ENCODE measurements at regions not wholly inside any gene's neighbourhood (a gene's known extent, or its start where the extent isn't known, plus 50 kb on each side); places are given as distances from the start of the nearest gene placed in this dataset.

DNA sequence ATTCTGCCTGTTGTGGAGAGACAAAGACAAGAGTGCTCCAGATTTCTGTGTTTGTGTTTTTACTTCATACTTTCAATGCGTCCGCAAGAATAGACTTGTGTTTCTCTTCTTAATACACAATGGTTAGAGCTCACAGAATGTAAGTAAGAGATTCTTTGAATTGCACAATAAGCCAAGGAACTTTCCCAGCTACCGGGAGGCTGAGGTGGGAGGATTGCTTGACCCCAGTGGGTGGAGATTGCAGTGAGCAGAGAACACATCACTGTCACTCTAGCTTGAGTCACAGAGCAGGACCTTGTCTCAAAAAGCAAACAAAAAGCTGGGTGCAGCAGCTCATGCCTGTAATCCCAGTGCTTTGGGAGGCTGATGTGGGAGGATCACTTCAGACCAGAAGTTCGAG, 250.7 kb upstream of the MYO3A start:
- Histone ChIP-seq H3K4me1 (ENCODE audit: control insufficient read depth, low read length) (no peaks in the 10 kb centered on the region), H3K79me2 (ENCODE audit: control insufficient read depth, low read length) (no peaks in the 10 kb centered on the region), H4K20me1 (ENCODE audit: control insufficient read depth, insufficient read depth, low read depth, low read length) (no peaks in the 10 kb centered on the region), H3K9me3 (ENCODE audit: control insufficient read depth, insufficient read depth, low read length) (no peaks in the 10 kb centered on the region), H3K4me3 (ENCODE audit: low read length) (no peak overlapping the region), H3K27ac (ENCODE audit: low read depth, low read length) (no peak overlapping the region), H3K4me2 (ENCODE audit: low read length) (no peak overlapping the region), H3K27me3 (ENCODE audit: control insufficient read depth, low read length) (no peaks in the 10 kb centered on the region), H3F3A (ENCODE audit: control insufficient read depth, insufficient read depth) (no peaks in the 10 kb centered on the region), H3K9me2 (replicated peaks; ENCODE audit: control insufficient read depth, low read length) (no peaks in the 10 kb centered on the region), H3K36me3 (ENCODE audit: control insufficient read depth, low read length) (no peaks in the 10 kb centered on the region)
- TF ChIP-seq, protein P1, sequence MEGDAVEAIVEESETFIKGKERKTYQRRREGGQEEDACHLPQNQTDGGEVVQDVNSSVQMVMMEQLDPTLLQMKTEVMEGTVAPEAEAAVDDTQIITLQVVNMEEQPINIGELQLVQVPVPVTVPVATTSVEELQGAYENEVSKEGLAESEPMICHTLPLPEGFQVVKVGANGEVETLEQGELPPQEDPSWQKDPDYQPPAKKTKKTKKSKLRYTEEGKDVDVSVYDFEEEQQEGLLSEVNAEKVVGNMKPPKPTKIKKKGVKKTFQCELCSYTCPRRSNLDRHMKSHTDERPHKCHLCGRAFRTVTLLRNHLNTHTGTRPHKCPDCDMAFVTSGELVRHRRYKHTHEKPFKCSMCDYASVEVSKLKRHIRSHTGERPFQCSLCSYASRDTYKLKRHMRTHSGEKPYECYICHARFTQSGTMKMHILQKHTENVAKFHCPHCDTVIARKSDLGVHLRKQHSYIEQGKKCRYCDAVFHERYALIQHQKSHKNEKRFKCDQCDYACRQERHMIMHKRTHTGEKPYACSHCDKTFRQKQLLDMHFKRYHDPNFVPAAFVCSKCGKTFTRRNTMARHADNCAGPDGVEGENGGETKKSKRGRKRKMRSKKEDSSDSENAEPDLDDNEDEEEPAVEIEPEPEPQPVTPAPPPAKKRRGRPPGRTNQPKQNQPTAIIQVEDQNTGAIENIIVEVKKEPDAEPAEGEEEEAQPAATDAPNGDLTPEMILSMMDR (IDR thresholded peaks at IDR 0.05; ENCODE audit: low read depth, low read length, poor library complexity, severe bottlenecking): no peak
- no peak for TF ChIP-seq EZH2phosphoT487 (IDR thresholded peaks at IDR 0.05; ENCODE audit: borderline replicate concordance, low read length)

DNA sequence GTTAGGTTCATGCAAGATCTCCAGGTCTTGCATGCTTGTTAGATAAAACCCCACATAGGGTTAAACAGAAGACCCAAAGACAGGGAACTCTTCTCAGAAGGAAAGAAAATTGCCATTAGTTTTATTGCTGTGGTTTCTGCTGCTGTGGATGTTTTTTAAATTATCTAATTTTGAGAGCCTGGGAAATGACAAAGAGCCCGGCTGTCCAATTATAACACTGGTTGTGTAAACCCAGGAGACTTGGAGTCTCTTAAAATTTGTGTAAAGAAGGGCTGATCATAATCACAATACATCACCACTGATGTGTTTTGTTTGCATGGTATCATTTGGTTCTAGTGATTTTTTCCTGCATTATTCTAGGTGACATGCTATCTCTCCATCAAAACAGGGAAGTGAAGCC, 246.5 kb upstream of the MYO3A start:
- Histone ChIP-seq H3K36me3 (ENCODE audit: control insufficient read depth, low read length) (no peaks in the 10 kb centered on the region), H3K27ac (ENCODE audit: low read depth, low read length) (no peak overlapping the region), H3F3A (ENCODE audit: control insufficient read depth, insufficient read depth) (no peaks in the 10 kb centered on the region), H3K27me3 (ENCODE audit: control insufficient read depth, low read length) (no peaks in the 10 kb centered on the region), H3K9me3 (ENCODE audit: control insufficient read depth, insufficient read depth, low read length) (no peaks in the 10 kb centered on the region), H3K4me1 (ENCODE audit: control insufficient read depth, low read length) (no peaks in the 10 kb centered on the region), H3K4me3 (ENCODE audit: low read length) (no peak overlapping the region), H3K4me2 (ENCODE audit: low read length) (no peak overlapping the region), H3K9me2 (replicated peaks; ENCODE audit: control insufficient read depth, low read length) (no peaks in the 10 kb centered on the region), H3K79me2 (ENCODE audit: control insufficient read depth, low read length) (no peaks in the 10 kb centered on the region), H4K20me1 (ENCODE audit: control insufficient read depth, insufficient read depth, low read depth, low read length) (no peaks in the 10 kb centered on the region)
- no peak for TF ChIP-seq EZH2phosphoT487 (IDR thresholded peaks at IDR 0.05; ENCODE audit: borderline replicate concordance, low read length)
- TF ChIP-seq, protein P1 (IDR thresholded peaks at IDR 0.05; ENCODE audit: low read depth, low read length, poor library complexity, severe bottlenecking): no peak

DNA sequence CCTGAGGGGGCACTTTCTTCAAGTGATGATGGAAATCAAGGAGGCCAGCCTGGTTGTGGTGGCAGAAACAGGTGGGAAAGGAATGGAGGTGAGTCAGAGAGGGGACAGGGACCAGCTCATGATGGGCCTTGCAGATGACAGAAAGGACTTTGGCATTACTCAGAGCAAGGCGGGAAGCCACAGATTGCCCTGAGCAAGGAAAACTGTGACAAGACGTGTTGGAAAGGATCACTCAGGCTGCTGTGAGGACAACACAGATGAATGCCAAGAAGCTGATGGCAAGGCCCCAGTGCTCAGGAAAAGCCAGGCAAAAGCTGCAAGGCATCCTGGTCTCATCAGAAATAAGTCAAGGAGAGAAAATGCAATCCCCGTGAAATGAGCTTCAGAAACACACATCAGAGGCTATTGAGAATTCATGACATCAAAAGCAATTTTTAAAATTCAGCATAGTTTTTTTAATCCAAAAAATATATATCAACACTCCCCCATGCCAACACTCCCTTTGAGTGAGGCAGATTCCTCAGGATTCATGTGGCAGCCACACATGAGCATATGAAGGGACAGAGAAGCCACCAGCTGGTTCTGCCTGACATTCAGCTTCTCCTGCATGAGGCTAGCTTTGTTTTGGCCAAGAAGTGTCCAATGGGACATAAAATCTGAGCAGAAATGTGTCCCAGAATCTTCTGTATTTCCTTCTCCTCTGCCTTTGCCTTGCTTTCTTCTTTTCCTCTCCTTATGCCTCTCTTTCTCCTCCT, 244.5 kb upstream of the MYO3A start:
- no peaks in the 10 kb centered on the region for H3K27me3 ChIP-seq (ENCODE audit: control insufficient read depth, low read length)
- H3K27ac ChIP-seq (ENCODE audit: low read depth, low read length): no peak overlapping the region
- no peak overlapping the region for H3K4me2 ChIP-seq (ENCODE audit: low read length)
- no peaks in the 10 kb centered on the region for H3K9me2 ChIP-seq (replicated peaks; ENCODE audit: control insufficient read depth, low read length)
- H3K36me3 ChIP-seq (ENCODE audit: control insufficient read depth, low read length): no peaks in the 10 kb centered on the region
- TF ChIP-seq, protein P1 (IDR thresholded peaks at IDR 0.05; ENCODE audit: low read depth, low read length, poor library complexity, severe bottlenecking): no peak
- TF ChIP-seq EZH2phosphoT487 (IDR thresholded peaks at IDR 0.05; ENCODE audit: borderline replicate concordance, low read length): no peak
- no peaks in the 10 kb centered on the region for H3F3A ChIP-seq (ENCODE audit: control insufficient read depth, insufficient read depth)
- H4K20me1 ChIP-seq (ENCODE audit: control insufficient read depth, insufficient read depth, low read depth, low read length): no peaks in the 10 kb centered on the region
- no peaks in the 10 kb centered on the region for H3K79me2 ChIP-seq (ENCODE audit: control insufficient read depth, low read length)
- no peaks in the 10 kb centered on the region; the same call in 1 of the 2 replicates for H3K4me1 ChIP-seq (ENCODE audit: control insufficient read depth, low read length)
- H3K4me3 ChIP-seq (ENCODE audit: low read length): no peak overlapping the region
- H3K9me3 ChIP-seq (ENCODE audit: control insufficient read depth, insufficient read depth, low read length): no peaks in the 10 kb centered on the region

Measured in DOHH2 (cell line).